Osteoblast (primary cell): ENCODE measurements at regions not wholly inside any gene's neighbourhood (a gene's known extent, or its start where the extent isn't known, plus 50 kb on each side); places are given as distances from the start of the nearest gene placed in this dataset.

Source experiments
- DNase-seq: peaks from one replicate; pipeline ENCODE4 v3.0.0; 2011; ENCODE audit warnings: low spot score, mixed read lengths; ENCODE audit not compliant: insufficient read length; ENCODE audit errors: missing footprints
- H2AFZ ChIP-seq: 2 replicates; pipeline ENCODE4 v1.6.0; 2011; ENCODE audit warnings: mild to moderate bottlenecking, low read length
- H3K27ac ChIP-seq: 2 replicates; pipeline ENCODE4 v1.5.1; 2011; ENCODE audit warnings: mild to moderate bottlenecking, low read depth, low read length, moderate library complexity
- H3K27me3 ChIP-seq: 2 replicates; pipeline ENCODE4 v1.6.0; 2012; ENCODE audit warnings: mild to moderate bottlenecking, control low read depth, inconsistent platforms, low read length, moderate library complexity; ENCODE audit not compliant: insufficient read depth
- H3K36me3 ChIP-seq: 2 replicates; pipeline ENCODE4 v1.5.1; 2011; ENCODE audit warnings: mild to moderate bottlenecking, low read length, control low read depth, moderate library complexity; ENCODE audit not compliant: insufficient read depth
- H3K4me1 ChIP-seq: 2 replicates; pipeline ENCODE4 v1.5.1; 2011; ENCODE audit warnings: mild to moderate bottlenecking, low read length, control low read depth, moderate library complexity; ENCODE audit not compliant: insufficient read depth
- H3K4me2 ChIP-seq: 2 replicates; pipeline ENCODE4 v1.6.0; 2011; ENCODE audit warnings: mild to moderate bottlenecking, low read length; ENCODE audit not compliant: insufficient read depth
- H3K4me3 ChIP-seq: fragments of 200-600 bp; sonication (generic); 3 replicates; pipeline ENCODE4 v1.5.1; 2012; ENCODE audit warnings: mild to moderate bottlenecking, low read length, inconsistent platforms; ENCODE audit not compliant: insufficient read depth
- H3K79me2 ChIP-seq: 2 replicates; pipeline ENCODE4 v1.6.0; 2012; ENCODE audit warnings: mild to moderate bottlenecking, low read length, control low read depth, inconsistent platforms; ENCODE audit not compliant: insufficient read depth
- H3K9me3 ChIP-seq: 2 replicates; pipeline ENCODE4 v1.5.1; 2011; ENCODE audit warnings: low read depth, low read length, control low read depth
- H4K20me1 ChIP-seq: 2 replicates; pipeline ENCODE4 v1.6.0; 2012; ENCODE audit warnings: mild to moderate bottlenecking, low read length, control low read depth; ENCODE audit not compliant: insufficient read depth
- TF ChIP-seq, protein P1 (sequence below): IDR thresholded peaks from 2 replicates; pipeline ENCODE4 v1.5.1; 2011; ENCODE audit warnings: mild to moderate bottlenecking, low read depth, low read length, moderate library complexity; ENCODE audit errors: extremely low read depth

DNA sequence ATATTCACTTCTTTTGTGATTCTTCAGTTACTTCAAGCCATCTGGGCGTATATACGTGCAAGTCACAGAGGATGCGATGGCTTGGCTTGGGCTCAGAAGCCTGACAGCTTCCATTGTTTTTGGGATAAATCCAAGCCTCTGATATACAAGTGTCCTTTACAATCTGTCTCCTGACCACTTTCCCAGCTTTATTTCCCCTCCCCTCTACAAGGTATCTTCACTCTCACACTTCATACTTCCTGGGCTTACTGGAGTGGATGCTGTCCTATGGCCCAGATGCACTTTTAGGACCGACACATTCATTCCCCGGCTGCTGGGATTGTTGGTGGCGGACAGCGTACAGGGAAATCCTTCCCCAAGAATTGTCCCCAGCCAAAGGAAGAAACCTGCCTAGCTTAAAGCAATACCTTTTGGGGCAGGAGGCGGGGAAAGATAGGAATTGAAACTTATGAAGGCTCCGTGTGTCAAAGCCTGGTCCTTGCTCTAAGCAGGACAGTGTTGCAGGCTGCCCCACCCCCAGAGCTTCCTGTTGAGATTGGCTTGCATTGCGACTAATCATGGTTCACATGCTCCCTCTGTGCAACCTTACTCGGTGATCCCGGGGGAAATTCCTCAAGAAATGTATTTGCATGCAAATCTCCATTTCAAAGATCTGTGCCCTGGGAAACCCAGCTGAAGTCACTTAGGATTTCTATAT is 802.9 kb upstream of the ID2 start:
- no peaks in the 10 kb centered on the region for H3K36me3 ChIP-seq
- no peak overlapping the region for H3K4me2 ChIP-seq
- no peaks in the 10 kb centered on the region for H4K20me1 ChIP-seq
- TF ChIP-seq, protein P1, sequence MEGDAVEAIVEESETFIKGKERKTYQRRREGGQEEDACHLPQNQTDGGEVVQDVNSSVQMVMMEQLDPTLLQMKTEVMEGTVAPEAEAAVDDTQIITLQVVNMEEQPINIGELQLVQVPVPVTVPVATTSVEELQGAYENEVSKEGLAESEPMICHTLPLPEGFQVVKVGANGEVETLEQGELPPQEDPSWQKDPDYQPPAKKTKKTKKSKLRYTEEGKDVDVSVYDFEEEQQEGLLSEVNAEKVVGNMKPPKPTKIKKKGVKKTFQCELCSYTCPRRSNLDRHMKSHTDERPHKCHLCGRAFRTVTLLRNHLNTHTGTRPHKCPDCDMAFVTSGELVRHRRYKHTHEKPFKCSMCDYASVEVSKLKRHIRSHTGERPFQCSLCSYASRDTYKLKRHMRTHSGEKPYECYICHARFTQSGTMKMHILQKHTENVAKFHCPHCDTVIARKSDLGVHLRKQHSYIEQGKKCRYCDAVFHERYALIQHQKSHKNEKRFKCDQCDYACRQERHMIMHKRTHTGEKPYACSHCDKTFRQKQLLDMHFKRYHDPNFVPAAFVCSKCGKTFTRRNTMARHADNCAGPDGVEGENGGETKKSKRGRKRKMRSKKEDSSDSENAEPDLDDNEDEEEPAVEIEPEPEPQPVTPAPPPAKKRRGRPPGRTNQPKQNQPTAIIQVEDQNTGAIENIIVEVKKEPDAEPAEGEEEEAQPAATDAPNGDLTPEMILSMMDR: no peak
- no peaks in the 10 kb centered on the region for H3K27me3 ChIP-seq
- H3K9me3 ChIP-seq: no peaks in the 10 kb centered on the region
- no peak overlapping the region for H3K27ac ChIP-seq
- H3K79me2 ChIP-seq: no peaks in the 10 kb centered on the region
- no peaks in the 10 kb centered on the region for H3K4me1 ChIP-seq
- H2AFZ ChIP-seq: no peak overlapping the region
- no peak overlapping the region for H3K4me3 ChIP-seq
- DNase-seq: peak; percentile 71

DNA sequence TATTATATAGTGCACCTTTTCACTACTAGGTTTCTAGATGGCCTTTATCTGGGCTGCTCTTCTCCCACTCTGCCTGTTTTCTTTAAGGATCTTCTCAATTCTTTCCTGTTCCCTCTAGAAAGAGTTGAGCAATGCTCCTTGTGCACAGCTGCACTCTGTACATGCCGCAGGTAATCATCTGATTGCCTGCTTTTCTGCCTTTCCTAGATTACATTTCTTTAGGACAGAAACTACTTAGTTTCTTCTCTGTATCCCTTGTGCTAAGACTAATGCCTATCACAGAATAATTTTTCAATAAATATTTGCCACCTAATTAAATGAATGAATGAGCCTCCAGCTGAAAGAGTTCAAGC is 802.4 kb upstream of the ID2 start:
- Histone ChIP-seq H3K27ac (no peak overlapping the region), H3K27me3 (no peaks in the 10 kb centered on the region), H2AFZ (no peak overlapping the region), H3K4me1 (no peaks in the 10 kb centered on the region), H3K79me2 (no peaks in the 10 kb centered on the region), H3K4me3 (no peak overlapping the region), H3K36me3 (no peaks in the 10 kb centered on the region), H4K20me1 (no peaks in the 10 kb centered on the region), H3K4me2 (no peak overlapping the region), H3K9me3 (no peaks in the 10 kb centered on the region)
- DNase-seq: no peak
- TF ChIP-seq, protein P1: no peak

DNA sequence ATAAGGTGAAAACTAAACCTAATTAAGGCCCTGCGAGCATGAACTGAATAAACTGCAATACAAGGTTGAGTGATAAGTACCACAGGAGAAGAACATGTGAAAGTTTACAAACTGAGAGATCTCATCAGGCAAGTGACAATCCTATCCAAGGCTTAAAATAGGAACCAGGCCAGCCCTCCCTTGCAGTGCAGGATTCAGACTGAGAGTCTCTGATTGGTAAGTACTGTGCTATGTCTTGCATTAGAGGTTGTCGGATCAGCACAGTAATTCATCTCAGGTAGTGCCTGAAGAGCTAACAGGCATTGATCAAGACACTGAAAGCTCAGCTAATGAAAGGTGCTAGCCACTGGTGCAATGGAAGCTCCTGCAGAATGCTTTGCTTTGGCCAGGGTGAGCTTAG is 801.7 kb upstream of the ID2 start:
- Histone ChIP-seq H3K9me3 (no peaks in the 10 kb centered on the region), H3K4me2 (no peak overlapping the region), H3K4me3 (no peak overlapping the region), H3K36me3 (no peaks in the 10 kb centered on the region), H3K27ac (no peak overlapping the region), H3K79me2 (no peaks in the 10 kb centered on the region), H4K20me1 (no peaks in the 10 kb centered on the region), H3K4me1 (no peaks in the 10 kb centered on the region), H3K27me3 (no peaks in the 10 kb centered on the region), H2AFZ (no peak overlapping the region)
- no peak for DNase-seq
- TF ChIP-seq, protein P1: no peak

DNA sequence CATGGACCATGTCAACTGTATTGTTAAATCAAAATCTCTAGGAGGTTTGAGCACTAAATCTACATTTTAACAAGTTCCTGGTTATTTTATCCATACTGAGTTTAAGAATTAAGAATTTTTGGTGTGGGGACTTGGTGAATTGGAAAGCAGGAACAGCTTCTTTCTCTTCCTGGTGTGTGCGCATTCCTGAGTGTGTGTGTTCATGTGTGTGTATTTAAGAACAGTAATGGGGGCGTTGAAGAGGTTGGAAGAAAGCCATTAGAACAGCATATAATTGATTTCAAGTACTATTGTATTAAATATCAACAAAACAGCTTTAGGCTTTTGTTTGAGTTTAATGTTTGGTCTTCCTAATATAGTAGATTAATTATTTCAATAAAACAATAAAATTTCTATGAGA is 801.3 kb upstream of the ID2 start:
- DNase-seq: no peak
- Histone ChIP-seq H3K4me1 (no peaks in the 10 kb centered on the region), H3K4me3 (no peak overlapping the region), H3K9me3 (no peaks in the 10 kb centered on the region), H2AFZ (no peak overlapping the region), H4K20me1 (no peaks in the 10 kb centered on the region), H3K27me3 (no peaks in the 10 kb centered on the region), H3K4me2 (no peak overlapping the region), H3K36me3 (no peaks in the 10 kb centered on the region), H3K79me2 (no peaks in the 10 kb centered on the region), H3K27ac (no peak overlapping the region)
- TF ChIP-seq, protein P1: no peak
